NCI-H345 treated with DMSO at 0.1 percent for 48 hours (cell line): ENCODE measurements at regions not wholly inside any gene's neighbourhood (a gene's known extent, or its start where the extent isn't known, plus 50 kb on each side); places are given as distances from the start of the nearest gene placed in this dataset.
"Not testable (repeated sequence)": the region's sequence is repeated elsewhere in the genome, so short reads cannot be mapped to it uniquely, and the experiment has no call there.

Source experiments
- DNase-seq: peaks from one replicate; lab custom pipeline; 2025; ENCODE audit not compliant: unreplicated experiment; lab: John Stamatoyannopoulos, UW

DNA sequence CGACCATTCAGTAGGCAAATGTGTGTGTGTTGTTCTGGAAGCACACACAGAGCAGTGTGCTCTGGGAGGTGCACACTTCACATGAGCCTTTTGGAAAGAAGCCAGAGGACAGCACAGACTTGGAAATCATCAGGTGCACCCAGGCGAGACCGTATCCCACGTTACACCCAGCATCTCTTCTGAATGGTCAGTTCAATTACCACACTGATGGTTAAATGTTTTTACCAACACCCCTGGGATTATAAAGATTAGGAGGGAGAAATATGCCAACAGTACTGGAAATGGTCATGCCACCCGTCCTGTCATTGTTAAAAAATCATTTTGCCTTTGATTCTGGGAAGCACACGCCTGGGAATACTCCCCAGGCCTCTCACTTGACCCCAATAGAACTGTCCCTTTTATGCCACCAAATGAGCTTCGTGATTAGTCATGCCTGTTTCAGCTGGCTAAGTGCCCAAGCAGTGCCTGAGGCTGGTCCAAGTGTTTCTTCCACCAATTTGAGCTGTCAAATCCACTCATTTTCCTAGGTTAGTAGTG lies 183.7 kb downstream of the NRP2 start:
- peak; percentile 83 for DNase-seq

DNA sequence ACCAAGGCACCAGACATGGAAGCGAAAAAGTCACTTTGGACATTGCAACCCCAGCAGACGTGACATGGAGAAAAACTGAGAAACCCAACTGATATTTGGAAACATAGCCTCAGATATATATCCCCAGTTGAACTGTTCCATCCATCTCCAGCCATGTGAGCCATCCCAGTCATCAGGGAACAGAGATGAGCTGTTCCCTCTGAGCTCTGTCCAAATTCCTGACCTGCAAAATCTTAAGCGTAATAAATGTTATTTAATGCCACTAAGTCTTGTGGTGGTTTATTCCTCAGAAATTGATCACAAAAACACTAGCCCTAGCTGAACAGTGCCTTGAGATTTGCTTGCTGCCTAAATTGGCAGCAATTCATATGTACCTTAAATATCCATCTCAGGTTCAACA lies 182.8 kb downstream of the NRP2 start:
- no peak for DNase-seq

DNA sequence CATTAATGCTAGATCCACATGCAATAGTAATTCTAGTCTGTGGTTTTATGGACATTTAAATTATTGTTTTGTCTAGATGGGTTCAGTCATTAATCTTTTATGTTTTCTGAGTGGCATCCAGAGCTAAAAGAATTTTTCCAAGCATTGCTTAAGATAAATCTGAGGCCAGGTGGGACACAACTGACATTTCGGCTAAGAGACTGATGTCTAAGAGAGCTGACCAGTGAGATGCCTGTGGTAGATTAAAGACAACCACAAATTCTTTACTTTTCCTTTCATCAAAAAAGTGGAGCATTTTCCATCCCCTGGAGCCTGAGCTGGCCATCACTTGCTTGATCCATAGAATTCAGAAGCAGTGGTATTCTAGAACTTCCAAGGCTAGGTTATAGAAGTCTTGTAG lies 182.2 kb downstream of the NRP2 start:
- no peak for DNase-seq

- not testable (repeated sequence) for DNase-seq
These were observed 180.5 kb downstream of the NRP2 start for GRCh38 chr2:205862761-205863160.

GRCh38 chr2:205860885-205861284 lies 178.6 kb downstream of the NRP2 start:
- DNase-seq: no peak

GRCh38 chr2:205860181-205860580 lies 177.9 kb downstream of the NRP2 start:
- DNase-seq: no peak

DNA sequence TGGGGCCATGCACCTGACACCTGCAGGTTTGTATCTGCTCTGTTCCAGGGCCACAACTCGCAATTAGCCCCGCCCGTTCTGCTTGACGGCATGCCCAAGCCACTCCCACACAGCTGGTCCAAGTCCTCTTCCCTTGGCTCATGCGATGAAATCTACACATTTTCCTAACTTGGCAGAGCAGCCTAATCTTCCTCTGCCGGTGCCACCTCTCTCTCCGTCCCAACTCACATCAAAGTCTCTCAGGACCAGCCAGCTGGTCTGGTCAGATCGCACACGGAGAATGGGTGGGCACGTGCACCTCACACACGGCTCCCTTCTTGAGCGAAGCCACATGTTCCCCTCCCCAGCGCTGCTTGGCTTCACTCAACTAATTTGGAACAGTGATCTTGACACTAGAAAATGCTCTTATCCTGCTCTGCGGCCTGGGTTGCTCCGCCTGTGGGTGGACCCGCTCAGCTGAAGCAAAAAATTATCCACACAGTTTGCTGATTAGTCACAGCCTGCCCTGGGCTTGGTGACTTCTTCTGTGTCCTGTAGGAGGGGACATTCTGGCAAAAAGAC lies 176.7 kb downstream of the NRP2 start:
- DNase-seq: no peak

GRCh38 chr2:205858275-205858674 lies 176.0 kb downstream of the NRP2 start:
- no peak for DNase-seq

GRCh38 chr2:205857520-205858237 lies 175.4 kb downstream of the NRP2 start:
- DNase-seq: no peak

DNA sequence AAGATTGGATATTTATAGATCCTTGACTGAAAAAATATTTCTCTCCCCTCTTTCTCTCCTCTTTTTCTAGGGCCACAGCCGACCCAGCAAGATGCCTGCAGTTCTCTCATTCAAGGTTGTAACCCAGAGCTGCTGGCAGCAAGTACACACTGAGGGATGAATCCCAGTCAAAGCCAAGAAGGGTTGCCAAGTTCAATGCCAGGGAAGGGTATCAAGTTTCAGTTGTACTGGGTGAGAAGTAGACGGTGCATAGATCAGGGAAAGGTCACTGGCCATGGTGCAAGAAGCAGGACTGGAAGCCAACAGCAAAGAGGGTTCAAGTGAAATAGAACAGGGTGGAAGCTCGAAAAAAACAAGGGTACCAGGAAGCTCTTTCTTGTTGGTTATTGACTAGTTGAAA lies 170.2 kb downstream of the NRP2 start:
- no peak for DNase-seq

DNA sequence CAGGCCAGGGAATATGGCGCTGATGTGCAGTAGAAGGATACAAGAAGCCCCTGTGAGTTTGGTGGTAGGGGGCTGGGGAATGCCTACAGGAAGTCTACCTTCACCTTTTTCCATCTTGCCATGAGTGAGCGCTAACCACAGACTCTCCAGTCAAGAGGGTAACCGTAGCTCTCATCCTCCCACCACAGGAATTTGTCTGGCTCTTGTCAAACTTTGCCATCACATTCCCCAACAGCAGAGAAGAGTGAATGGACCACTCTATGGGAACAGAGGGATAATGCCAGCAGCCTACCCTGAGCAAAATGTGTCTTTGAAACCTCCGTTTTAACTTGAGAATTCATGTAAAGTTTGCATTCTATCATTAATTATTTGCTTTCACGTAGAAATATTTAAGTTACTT lies 168.3 kb downstream of the NRP2 start:
- DNase-seq: no peak

- no peak for DNase-seq
These were observed 167.8 kb downstream of the NRP2 start for GRCh38 chr2:205850132-205850531.

DNA sequence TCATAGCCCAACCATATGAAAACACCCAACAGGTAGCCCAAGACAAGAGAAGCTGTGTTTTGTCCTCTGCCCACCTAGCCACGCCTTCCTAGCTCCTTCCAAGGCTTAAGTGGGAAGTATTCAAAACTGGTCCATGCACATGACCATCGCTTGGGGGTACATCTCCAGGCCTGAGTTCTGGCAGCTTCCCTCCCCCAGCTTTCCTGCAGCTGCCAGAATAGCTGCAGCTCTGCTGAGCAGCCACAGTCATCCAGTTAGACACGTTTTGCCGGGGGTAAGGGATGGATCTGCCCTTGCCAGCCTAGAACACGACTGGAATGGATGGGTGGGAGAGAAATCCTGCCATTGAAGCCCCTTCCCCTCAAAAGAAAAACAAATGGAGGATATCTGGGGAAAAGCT lies 166.8 kb downstream of the NRP2 start:
- no peak for DNase-seq

DNA sequence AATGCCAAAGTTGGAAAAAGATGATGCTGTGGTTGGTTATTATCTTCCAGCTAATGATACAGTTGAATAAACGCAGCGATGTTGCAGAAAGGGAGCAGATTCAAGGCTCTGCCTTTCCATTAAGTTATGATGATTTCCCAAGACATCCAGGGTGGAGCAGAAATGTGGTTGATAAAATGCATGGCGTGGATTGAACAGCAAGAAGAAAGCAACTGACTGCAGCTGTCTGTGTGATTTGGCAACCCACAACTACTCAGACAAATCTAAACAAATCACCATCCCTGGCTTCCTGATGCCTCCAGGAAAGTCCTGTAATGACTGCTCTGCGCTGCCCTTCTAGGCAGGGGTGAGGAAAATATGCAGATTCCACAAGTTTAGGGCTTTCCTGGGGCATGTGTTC lies 166.3 kb downstream of the NRP2 start:
- no peak for DNase-seq
